ENCODE measurements at regions not wholly inside any gene's neighbourhood (a gene's known extent, or its start where the extent isn't known, plus 50 kb on each side); places are given as distances from the start of the nearest gene placed in this dataset.
A peak's percentile ranks its signal among the peaks of the same experiment; 100 is the strongest.

- POLR2A ChIA-PET = interaction anchor here (0.8 kb wide), 1 partner anchor 11 kb away, joined by 3 read pairs; no protein-coding TSS in a partner anchor
- TF ChIP-seq POLR2AphosphoS5 (IDR thresholded peaks at IDR 0.05; ENCODE audit: low read depth, low read length) (peak; percentile 24; the same call in 1 of the 2 replicates), EZH2phosphoT487 (IDR thresholded peaks at IDR 0.05; ENCODE audit: borderline replicate concordance) (no peak), EZH2 (IDR thresholded peaks at IDR 0.05) (no peak), ZFX (IDR thresholded peaks at IDR 0.05) (no peak), ELF1 (IDR thresholded peaks at IDR 0.05; ENCODE audit: borderline replicate concordance, low read depth) (no peak), EGR1 (IDR thresholded peaks at IDR 0.05; ENCODE audit: low read depth) (no peak), TCF7L2 (IDR thresholded peaks at IDR 0.05; ENCODE audit: borderline replicate concordance, extremely low read depth, insufficient read depth, insufficient read length) (no peak), SRF (IDR thresholded peaks at IDR 0.05; ENCODE audit: low read depth) (no peak), JUND (IDR thresholded peaks at IDR 0.05) (no peak), RAD21 (IDR thresholded peaks at IDR 0.05; ENCODE audit: low read depth) (no peak), POLR2A (IDR thresholded peaks at IDR 0.05; ENCODE audit: borderline replicate concordance, extremely low read depth, insufficient read depth, insufficient read length) (no peak), ZBTB33 (IDR thresholded peaks at IDR 0.05; ENCODE audit: extremely low read depth, insufficient replicate concordance, low read length) (no peak), CEBPB (IDR thresholded peaks at IDR 0.05; ENCODE audit: low read depth) (peak; percentile 98), CBX3 (IDR thresholded peaks at IDR 0.05; ENCODE audit: low read depth) (peak; percentile 60), ATF3 (IDR thresholded peaks at IDR 0.05) (peak; percentile 78), ZNF274 (IDR thresholded peaks at IDR 0.05; ENCODE audit: low read depth, low read length) (no peak), FOSL1 (IDR thresholded peaks at IDR 0.05; ENCODE audit: low read depth) (no peak), SP1 (IDR thresholded peaks at IDR 0.05; ENCODE audit: low read depth) (peak; percentile 59), SIN3A (IDR thresholded peaks at IDR 0.05; ENCODE audit: low read depth) (no peak), YY1 (IDR thresholded peaks at IDR 0.05; ENCODE audit: extremely low read depth, insufficient replicate concordance, low read depth, low read length) (no peak), MAX (IDR thresholded peaks at IDR 0.05) (peak; percentile 69)
- TF ChIP-seq, protein P1, sequence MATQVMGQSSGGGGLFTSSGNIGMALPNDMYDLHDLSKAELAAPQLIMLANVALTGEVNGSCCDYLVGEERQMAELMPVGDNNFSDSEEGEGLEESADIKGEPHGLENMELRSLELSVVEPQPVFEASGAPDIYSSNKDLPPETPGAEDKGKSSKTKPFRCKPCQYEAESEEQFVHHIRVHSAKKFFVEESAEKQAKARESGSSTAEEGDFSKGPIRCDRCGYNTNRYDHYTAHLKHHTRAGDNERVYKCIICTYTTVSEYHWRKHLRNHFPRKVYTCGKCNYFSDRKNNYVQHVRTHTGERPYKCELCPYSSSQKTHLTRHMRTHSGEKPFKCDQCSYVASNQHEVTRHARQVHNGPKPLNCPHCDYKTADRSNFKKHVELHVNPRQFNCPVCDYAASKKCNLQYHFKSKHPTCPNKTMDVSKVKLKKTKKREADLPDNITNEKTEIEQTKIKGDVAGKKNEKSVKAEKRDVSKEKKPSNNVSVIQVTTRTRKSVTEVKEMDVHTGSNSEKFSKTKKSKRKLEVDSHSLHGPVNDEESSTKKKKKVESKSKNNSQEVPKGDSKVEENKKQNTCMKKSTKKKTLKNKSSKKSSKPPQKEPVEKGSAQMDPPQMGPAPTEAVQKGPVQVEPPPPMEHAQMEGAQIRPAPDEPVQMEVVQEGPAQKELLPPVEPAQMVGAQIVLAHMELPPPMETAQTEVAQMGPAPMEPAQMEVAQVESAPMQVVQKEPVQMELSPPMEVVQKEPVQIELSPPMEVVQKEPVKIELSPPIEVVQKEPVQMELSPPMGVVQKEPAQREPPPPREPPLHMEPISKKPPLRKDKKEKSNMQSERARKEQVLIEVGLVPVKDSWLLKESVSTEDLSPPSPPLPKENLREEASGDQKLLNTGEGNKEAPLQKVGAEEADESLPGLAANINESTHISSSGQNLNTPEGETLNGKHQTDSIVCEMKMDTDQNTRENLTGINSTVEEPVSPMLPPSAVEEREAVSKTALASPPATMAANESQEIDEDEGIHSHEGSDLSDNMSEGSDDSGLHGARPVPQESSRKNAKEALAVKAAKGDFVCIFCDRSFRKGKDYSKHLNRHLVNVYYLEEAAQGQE (IDR thresholded peaks at IDR 0.05; ENCODE audit: low read depth) = no peak
Measured at GRCh38 chr7:106568680-106569499, 92.1 kb downstream of the CCDC71L start.

More at GRCh38 chr7:106568680-106569499, 92.1 kb downstream of the CCDC71L start:
- DNase-seq (ENCODE audit: low read depth, low spot score) (peak; percentile 52), ATAC-seq (no peak)
- no peak overlapping the region for H3K9ac ChIP-seq (ENCODE audit: low read length)
- H3K36me3 ChIP-seq (ENCODE audit: control insufficient read depth in 1 of 2, insufficient read depth in 2 of 2, low read length in 2 of 2) = no peaks in the 10 kb centered on the region
- ChIA-PET RAD21 (ENCODE audit: low non-redundant PET in 1 of 2, low total read pairs in 2 of 2, uncharacterized antibody in 2 of 2, unreplicated experiment in 2 of 2) (no interaction called here), CTCF (interaction anchor here (1.4 kb wide), 1 partner anchor 26 kb away, joined by 4 read pairs; no protein-coding TSS in a partner anchor)
- H4K20me1 ChIP-seq (ENCODE audit: insufficient read depth) = no peaks in the 10 kb centered on the region
- BruUV-seq (replicated peaks) = TSS peak; percentile 54
- H3K9me3 ChIP-seq (ENCODE audit: control insufficient read depth in 1 of 2, insufficient read depth in 1 of 2, low read depth in 1 of 2, low read length in 2 of 2) = no peaks in the 10 kb centered on the region
- no peak overlapping the region for H3K27ac ChIP-seq (ENCODE audit: low read depth, low read length)
- H3K27me3 ChIP-seq (ENCODE audit: insufficient read depth, low read length) = no peaks in the 10 kb centered on the region
- H3K4me3 ChIP-seq (replicated peaks in 1 of 2; ENCODE audit: low read depth in 1 of 2, low read length in 2 of 2) = no peak overlapping the region
- intact Hi-C loops (cut with micrococcal nuclease) = no loop called here
- no peaks in the 10 kb centered on the region; the same call in 1 of the 2 replicates for H3K9me2 ChIP-seq (ENCODE audit: insufficient read depth)
- H3K79me2 ChIP-seq (ENCODE audit: insufficient read depth, low read length) = no peaks in the 10 kb centered on the region
- peaks cover 5 to 18% of the 10 kb centered on the region in 2 experiments; a peak in 2 of 4 replicates for H3K4me1 ChIP-seq (ENCODE audit: control insufficient read depth in 1 of 2, insufficient read depth in 2 of 2, low read length in 2 of 2)
- H2AFZ ChIP-seq (ENCODE audit: low read depth, low read length, poor library complexity, severe bottlenecking) = no peak overlapping the region
- H3K4me2 ChIP-seq (ENCODE audit: low read length) = no peak overlapping the region

Data from HCT116 (cell line).